Islet precursor cell (in vitro differentiated cells): ENCODE measurements at regions not wholly inside any gene's neighbourhood (a gene's known extent, or its start where the extent isn't known, plus 50 kb on each side); places are given as distances from the start of the nearest gene placed in this dataset.
"Not testable (repeated sequence)": the region's sequence is repeated elsewhere in the genome, so short reads cannot be mapped to it uniquely, and the experiment has no call there.

Source experiments
- DNase-seq: peaks from one replicate; pipeline ENCODE4 v3.0.0-alpha.2; 2018

DNA sequence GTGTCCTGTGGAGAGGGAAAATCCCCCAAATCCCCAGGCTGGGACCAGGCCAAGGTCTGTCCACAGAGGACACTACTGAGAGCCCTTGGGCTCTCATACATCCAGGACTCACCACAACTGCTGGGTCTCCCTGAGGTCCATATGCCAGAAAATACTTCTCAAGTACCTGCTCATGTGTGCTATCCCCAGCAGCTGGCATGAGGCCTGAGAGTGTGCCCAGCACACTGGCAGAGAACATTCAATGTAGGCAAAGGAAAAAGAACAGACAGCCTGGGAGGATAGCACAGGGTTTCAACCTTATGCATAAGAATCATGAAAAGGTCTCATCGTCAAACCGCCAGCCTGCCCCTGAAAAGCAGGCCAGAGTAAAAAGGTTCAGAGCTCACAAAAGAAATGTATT, 154.1 kb upstream of the TAS2R1 start:
- DNase-seq = no peak

DNA sequence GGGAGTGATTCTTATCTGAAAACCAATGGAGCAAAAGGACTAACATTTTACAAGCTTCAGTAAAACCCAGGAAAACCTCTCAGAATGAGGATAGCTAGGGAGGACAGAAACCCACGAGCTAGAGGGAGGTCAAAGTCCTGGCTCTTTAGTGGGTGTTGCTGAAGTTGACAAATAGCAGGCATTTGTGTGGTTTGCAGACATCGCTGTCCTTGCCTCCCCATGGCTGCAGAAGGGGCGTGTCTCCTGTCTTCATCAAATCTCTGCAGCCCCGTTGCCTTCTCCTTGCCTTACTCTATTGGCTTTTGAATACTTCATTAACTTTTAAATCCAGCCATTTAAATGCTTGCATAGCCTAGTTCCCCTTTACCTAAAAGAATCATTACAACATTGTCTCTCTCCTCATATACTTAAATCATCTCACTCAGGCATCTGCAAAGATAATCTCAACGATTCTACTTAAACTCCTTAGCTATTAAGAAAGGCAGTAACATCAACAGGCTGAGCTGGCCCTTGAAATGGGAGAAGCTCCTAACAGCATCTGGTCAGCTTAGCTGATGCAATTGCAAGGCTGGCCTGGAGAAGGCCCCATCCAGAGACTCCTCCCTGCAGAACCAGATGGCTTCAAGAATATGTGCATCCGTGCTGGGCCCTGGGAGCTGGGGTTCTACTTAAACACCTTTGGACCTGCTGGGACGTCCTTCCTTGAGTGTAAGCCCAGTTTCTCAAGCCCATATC, 152.8 kb upstream of the TAS2R1 start:
- DNase-seq = peak; percentile 87

DNA sequence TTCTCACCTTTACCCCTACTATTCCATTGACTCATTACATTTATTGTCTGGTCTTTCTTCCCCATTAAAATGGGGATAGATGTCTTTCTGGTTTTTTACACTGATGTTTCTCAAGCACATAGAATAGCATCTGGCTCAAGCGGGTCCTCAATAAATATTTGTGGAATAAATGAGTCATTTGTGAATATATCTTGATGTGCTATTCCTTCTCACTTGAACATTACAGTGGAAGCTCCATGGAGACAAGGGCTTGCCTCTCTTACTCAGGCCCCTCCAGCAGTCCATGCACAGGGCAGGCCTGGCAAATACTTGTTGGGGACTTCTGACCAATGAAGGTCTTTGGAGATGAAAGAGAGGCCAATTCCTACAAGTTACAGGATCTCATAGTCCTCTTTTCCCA, 151.7 kb upstream of the TAS2R1 start:
- no peak for DNase-seq

DNA sequence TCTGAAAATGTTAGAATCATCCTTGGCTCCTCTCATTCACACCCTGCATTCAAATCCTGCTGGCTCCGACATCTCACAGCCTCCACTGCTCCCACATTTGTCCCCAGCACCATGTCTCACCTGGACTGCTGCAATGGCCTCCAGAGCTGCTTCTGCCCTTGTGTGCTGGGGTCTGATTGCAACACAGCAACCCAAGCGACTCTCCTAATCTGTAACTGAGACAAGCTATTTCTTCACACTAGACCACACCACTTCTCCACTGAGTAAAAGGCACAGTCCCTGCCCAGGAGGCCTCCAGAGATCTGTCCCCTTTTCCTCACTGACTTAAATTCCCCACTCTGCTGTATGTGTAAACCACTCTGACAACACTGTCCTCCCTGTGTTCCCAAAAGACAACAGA, 151.1 kb upstream of the TAS2R1 start:
- DNase-seq = no peak

DNA sequence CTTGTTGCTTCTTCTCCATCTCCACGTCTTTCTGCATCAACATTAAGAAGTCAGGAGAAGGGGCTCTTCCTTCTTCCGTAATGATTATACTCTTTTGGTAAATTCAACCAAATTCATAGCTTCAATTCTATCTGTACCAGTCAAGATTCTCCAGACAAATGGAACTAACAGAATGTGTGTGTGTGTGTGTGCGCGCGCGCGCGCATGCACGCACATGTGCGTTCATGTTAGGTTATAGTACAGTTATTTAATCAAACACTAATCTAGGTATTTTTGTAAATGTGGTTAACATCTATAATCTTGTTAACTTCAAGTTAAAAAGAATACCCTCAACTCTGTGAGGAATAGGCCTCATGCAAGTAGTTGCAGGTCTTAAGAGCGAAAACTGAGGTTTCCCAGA, 150.3 kb upstream of the TAS2R1 start:
- no peak for DNase-seq

DNA sequence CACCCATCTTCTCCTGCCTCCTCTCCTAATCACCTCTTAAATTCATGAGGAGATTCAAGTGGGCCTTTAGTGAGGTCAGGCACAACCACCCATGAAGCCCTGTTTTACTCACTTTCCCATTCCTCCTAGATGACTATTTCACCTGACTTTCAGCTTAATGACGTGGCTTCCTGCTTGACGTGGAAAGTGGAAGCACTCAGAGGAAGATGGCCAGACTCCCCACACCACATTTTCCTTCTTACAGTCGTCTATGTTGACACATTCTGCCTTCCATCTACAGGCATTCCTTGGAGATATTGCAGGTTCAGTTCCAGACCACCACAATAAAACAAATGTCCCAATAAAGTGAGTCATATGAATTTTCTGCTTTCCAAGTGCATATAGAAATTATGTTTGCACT, 146.4 kb upstream of the TAS2R1 start:
- DNase-seq = peak; percentile 55

DNA sequence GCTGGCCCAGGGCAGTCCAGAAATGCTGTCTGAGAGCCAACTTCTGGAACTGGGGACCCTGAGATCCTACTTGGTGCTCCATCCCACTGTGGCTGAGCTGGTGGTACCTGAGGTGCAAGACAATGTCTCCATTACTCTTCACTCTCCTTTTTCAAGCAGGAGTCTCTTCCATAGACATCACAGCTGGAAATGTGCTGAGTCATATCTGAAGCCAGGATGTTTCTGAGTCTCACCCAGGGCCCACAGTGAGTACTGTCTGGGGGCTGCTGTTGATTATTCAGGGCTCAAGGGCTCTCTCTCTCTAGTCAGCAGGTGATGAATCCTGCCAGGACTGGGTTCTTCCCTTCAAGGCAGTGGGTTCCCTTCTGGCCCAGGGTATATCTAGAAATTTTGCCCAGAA, 145.2 kb upstream of the TAS2R1 start:
- no peak for DNase-seq

DNA sequence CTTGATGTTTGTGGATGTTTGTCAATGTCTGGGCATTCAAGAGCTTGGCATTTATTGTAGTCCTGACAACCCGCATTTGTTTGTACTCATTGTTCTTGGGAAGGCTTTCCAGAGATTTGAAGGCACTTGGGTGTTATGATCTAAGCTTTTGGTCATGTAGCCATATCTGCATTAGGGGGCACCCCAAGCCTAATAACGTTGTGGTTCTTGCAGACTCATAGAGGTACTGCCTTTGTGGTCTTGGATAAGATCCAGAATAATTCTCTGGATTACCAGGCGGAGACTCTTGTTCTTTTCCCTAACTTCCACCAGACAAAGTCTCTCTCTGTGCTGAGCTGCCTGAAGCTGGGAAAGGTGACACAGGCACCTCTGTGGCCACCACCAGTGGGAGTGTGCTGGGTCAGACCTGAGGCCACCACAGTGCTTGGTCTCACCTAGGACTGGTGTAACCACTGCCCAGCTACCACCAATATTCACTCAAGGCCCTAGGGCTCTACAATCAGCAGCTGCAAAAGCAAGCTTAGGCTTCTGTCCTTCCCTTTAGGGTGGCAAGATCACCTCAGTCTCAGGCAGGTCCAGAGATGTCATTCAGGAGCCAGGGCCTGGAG, 144.4 kb upstream of the TAS2R1 start:
- no peak for DNase-seq

DNA sequence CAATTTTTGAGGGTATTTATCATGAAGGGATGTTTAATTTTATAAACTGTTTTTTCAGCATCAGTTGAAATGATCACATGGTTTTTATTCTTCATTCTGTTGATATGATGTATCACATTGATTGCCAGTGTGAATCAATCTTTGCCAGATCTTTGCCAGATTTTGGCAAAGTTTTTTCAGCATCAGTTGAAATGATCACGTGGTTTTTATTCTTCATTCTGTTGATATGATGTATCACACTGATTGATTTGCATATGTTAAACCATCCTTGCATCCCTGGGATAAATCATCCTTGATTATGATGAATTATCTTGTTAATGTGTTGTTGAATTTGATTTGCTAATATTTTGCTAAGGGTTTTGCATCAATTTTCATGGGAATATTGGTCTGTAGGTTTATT, 140.9 kb upstream of the TAS2R1 start:
- DNase-seq = no peak

DNA sequence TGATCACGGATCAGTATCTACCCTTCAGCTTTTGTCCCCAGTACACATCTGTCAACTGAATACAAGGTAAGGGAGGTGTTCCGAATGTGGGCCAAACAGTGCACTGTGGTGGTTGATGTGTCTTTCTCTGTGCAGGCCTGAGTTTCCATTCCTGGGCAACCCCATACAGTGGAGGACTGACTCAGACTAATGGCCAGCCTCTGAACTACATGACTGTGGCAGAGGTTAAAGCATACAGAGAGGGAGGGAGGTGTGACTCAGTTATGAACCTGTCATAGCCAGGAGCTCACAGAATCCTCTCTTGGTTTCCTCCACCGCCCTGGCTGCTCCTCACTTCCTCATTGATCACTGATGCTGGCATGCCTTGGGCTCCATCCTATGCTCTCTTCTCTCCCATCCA, 136.4 kb upstream of the TAS2R1 start:
- DNase-seq = peak; percentile 68

DNA sequence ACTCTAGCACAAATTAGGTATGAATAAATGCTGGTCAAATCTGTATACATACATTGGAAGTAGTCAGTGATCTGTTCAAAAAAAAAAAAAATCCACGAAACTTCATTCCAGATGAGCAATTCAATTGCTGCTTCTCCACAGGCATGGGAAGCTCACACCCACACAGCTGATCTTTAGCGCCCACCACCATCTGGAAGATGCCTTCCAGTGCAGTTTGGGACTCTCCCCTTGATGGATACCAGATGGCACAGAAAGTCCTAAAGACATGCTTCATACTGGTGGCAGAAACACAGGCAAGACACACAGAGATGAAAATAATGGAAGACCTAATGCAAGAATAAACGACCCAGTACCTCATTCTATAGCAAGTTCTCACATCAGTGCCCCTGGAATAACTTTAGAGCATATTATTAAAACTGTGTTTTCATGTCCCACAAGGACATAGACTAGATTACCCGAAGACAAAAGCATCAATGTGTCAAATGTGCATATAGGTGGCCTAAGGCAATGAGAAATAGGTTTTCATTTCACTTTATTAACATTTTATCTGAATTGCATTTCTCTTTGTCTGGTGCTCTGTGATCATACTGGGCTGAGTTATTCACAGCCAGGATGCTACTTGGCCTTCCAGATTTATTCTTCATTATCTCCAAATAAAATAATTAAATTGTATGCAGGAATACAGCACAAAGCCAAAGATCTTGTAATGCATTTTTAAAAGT, 135.4 kb upstream of the TAS2R1 start:
- DNase-seq = no peak

DNA sequence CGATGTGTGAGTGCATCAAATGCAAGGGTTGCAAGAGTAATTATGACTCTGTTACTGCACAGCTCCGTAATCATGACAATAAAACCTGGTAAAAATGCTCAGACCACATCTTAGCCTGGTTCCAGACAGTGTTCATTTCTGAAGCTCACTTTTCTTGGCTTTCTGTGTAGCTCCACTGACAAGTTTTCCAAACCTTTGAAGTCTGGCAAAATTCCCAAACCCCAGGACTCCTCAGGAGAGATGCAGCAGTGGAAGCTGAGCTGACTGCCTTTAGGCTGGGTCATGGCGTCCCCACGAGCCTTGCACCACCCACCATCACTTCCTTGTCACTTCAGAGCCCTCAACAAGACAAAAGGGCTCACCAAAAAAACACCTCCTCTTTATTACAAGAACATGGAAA, 131.6 kb upstream of the TAS2R1 start:
- DNase-seq = no peak

DNA sequence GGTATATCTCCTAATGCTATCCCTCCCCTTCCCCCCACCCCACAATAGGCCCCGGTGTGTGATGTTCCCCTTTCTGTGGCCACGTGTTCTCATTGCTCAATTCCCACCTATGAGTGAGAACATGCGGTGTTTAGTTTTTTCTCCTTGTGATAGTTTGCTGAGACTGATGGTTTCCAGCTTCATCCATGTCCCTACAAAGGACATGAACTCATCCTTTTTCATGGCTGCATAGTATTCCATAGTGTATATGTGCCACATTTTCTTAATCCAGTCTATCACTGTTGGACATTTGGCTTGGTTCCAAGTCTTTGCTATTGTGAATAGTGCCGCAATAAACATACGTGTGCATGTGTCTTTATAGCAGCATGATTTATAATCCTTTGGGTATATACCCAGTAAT, 122.5 kb upstream of the TAS2R1 start:
- not testable (repeated sequence) for DNase-seq

DNA sequence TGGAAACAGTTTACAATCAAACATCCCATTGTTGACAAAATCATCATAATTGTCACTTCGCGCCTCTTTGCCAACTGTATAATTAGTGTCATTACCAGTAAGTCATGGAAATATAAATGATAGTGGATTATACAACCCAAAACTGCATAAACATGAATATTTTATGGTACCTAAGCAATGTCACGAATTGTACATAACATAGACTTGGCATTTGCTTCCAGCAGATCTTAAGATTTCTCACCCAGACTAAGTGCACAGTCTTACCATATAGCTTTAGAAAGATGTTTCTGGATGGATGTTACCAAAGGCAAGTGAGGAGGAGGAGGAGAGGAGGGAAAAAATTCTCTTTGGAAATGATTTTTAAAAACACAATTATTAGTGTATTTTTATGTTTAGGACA, 113.4 kb upstream of the TAS2R1 start:
- DNase-seq = no peak

DNA sequence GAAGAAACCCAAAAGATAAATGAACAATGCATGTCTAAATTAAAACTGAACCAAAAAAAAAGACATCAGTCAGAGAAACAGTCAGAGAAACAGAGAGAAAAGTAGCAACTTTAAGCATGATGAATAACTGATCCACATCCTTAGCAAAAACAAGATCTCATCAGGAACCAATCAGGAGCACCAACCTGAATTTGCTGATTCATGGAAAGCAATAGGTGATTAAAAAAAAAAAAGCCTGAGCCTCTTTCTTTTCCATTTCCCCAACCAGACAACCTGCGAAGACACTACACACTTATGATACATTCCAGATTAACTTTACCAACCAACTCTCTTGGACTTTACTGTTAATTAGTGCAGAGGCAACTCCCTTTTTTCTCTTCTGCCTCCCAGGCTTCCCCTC, 112.7 kb upstream of the TAS2R1 start:
- DNase-seq = no peak

DNA sequence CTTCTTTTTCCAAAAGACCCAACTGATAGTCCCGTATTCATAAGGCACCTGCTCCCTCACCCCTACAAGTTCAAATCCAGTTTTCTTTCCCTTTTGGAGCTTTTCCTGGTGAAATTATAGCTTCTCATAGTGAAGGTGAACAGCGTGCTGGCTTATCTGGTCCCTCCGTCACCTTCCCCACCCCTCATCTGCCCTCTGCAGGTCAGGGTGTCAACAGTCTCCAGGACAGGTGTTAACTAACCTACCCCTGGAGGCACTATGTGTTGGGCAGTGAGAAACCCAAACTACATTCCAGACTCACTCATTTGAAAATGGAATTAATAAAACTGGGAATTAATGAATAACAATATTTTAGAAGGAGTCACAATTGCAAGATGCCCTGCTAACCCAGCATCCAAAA, 109.0 kb upstream of the TAS2R1 start:
- no peak for DNase-seq

DNA sequence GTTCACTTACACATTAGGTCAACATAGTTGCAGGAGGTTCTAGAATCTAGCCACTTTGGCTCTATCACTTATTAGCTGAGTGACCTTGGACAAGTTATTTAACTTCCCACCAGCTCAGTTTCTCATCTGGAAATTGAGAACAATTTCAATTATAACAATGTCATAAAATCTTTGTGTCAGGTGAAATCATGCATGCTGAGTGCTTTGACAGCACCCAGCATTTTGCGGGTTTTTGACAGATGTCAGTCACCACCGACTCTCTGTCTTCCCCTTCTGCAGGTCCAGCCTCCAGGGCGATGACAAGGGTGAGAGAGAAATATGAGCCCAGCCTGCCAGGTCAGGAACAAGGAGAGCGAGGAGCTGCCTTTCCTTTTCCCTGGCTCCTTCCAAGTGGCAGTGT, 107.1 kb upstream of the TAS2R1 start:
- DNase-seq = peak; percentile 54

DNA sequence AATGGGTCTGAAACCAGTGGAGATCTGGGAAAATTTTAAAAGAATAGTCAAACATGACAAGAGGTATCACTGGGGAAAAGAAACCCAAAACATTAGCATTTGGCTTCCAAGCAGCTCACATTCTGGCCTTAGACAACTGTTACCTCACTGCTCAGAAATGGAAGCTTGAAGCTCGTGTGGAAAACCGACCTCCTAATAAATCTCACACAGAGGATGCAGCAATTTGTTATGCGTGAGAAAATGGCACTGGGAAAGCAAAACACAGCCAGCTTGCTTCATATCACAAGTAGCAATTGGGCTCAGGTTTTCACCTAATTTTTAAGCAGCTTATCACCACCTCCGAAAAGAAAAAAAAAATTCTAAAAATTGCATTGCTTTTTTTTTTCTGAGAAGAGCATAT, 103.3 kb upstream of the TAS2R1 start:
- no peak for DNase-seq

DNA sequence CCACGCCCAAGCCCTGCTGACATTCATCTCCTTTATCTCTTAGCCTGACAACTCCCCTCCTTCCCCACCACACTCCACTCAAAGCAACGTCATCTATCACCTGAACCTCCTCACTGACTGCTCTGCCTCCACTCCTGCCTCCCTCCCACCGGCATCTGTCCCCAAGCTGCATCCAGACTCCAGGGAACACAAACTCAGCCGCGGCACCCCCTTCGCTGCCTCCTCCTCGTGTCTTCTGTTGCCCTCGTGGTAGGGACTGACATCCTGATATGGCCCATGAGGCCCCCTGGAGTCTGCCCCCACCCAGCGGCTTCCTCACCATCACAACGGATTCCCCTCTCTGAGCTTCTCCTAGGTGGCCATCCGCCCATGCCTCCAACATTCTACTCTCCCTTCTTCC, 101.0 kb upstream of the TAS2R1 start:
- DNase-seq = no peak

DNA sequence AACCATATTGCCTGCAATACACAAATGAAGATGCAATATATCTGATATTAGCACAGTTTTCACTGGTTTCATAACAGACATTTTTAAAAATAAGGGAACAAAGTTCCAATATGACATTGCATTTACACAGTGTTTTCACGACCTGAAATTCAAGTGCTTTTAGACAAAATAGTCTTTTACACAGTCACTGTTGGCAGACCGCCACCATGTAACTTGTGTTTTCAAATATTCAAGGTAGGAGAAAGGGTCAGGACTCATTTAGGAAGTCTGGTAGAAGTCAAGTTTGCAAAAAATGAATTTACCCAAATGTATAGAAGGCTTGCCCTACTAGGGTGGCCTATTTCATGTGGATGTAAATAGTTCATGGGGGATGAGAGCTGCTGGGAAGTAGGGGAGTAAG, 98.1 kb upstream of the TAS2R1 start:
- DNase-seq = no peak

DNA sequence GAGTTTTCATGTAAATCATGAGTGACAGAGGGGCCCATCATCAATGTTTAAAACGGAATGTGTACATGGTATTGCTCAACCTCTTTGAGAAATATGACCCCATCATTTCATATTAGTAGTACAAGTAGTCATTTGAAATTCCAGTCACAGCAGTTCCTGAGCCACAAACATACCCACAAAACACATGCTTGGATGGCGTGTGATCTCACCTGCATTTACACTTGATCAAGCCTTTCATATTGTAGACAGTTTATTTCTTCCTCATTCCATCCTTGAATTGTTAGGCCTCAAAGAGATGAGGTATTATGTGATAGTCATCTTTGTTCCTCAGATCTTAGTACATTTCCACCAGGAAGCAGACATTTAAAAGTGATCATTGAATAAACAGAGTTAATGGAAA, 96.8 kb upstream of the TAS2R1 start:
- no peak for DNase-seq

DNA sequence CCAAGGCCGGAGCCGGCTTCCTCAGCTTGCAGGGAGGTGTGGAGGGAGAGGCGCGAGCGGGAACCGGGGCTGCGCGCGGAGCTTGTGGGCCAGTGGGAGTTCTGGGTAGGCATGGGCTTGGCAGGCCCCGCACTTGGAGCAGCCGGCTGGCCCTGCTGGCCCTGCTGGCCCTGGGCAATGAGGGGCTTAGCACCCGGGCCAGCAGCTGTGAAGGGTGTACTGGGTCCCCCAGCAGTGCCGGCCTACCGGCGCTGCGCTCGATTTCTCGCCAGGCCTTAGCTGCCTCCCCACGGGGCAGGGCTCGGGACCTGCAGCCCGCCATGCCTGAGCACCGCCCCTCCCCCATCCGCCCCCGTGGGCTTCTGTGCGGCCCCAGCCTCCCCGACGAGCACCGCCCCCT, 95.1 kb upstream of the TAS2R1 start:
- not testable (repeated sequence) for DNase-seq

DNA sequence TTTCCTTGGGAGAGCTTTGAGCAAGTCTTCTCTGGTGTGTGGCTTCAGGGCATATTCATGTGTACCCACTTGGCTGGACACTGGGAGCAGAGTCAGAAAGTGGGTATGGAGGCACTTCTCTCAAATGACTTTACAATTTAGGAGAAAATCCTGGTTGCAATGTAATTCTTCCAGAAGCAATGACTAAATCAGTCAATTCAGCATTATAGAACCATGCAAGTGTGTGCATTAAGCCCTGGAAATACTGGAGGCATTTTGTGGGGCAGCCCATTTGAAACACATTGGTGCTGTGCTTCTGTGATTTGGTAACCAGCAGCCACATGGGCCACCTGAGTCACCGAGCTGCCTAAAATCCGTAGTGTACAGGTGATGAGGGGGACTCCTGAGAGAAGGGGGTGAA, 94.6 kb upstream of the TAS2R1 start:
- DNase-seq = no peak

DNA sequence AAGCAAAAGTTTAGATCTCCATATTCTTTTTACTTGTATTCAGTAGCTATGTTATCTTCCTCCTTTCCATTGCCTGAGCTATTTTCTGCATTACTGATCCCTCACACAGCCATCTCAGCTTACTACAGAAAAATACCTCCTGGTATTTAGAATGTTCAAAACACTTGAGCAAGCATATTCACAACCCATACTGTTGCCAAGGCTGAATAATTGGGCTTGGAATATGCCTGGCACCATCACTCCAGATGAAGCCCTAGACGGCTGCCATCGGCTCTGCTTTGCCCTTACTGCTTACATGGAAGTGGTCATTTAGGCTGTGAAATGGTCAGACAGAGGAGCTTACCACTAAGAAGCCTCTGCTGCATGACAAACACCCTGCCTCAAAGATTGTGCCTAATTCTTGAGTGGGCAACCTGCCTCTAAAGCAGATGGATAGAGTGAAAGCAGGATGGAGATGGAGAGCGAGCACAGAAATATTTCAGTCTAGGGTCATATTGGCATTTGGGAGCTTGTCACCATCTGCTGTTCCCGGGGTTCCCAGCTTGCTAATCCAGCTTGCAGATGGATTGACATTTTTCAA, 92.5 kb upstream of the TAS2R1 start:
- DNase-seq = no peak
